NCI-H69 (cell line): ENCODE measurements at regions not wholly inside any gene's neighbourhood (a gene's known extent, or its start where the extent isn't known, plus 50 kb on each side); places are given as distances from the start of the nearest gene placed in this dataset.
"Not testable (repeated sequence)": the region's sequence is repeated elsewhere in the genome, so short reads cannot be mapped to it uniquely, and the experiment has no call there.

Source experiments
- DNase-seq: peaks from one replicate; lab custom pipeline; 2025; lab: John Stamatoyannopoulos, UW

DNA sequence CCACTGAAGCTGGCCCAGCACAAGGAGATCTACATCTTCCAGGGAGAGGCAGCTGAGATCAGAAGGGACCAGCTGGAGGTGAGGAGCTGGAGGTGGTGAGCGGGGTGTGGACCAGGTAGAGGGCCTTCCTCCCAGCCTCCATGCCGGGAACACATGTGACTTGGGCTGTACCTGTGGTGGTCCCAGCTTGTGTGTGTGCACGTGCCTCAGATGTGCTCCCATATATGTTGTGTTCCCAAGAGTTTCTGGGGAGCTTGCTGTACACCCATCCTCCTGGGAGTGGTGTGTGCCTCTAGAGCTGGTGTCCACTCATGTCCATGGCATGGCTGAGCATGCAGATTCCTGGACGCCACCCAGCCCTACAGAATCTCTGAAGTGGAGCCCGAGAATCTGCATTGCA is 183.7 kb upstream of the AKAP13 start:
- not testable (repeated sequence) for DNase-seq

- DNase-seq = not testable (repeated sequence)
Measured at GRCh38 chr15:85197582-85197981, 182.8 kb upstream of the AKAP13 start.

GRCh38 chr15:85198432-85198831 is 182.0 kb upstream of the AKAP13 start:
- not testable (repeated sequence) for DNase-seq

- not testable (repeated sequence) for DNase-seq
Measured at GRCh38 chr15:85200215-85200614, 180.2 kb upstream of the AKAP13 start.

- DNase-seq = not testable (repeated sequence)
Measured at GRCh38 chr15:85201118-85201793, 179.1 kb upstream of the AKAP13 start.

GRCh38 chr15:85204481-85204880 is 175.9 kb upstream of the AKAP13 start:
- not testable (repeated sequence) for DNase-seq

DNA sequence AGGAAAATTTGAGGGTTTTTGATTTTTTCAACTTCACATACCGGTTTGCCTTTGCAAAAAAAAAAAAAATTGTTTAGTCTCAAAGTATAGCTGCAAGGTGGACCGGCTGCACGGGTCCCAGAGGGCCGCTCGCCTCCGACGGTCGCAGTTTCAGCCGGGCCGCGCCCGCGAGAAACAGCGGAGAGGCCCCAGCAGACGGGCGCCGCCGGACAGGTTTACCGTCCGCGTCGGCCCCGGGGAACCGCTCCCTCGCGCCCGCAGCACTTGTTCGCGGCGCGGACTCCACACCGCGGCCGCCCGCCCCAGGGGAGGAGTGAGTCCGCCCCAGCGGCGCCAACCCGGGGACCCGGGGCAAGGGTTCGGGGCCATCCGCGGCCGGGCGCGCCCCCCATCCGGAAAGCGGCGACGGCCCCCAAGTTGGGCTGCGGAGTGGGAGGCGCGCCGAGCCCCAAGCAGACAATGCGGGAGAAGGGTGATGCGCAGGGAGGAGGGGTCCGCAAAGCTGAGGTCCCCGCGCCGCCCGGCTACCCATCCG is 146.5 kb upstream of the AKAP13 start:
- DNase-seq = not testable (repeated sequence)

DNA sequence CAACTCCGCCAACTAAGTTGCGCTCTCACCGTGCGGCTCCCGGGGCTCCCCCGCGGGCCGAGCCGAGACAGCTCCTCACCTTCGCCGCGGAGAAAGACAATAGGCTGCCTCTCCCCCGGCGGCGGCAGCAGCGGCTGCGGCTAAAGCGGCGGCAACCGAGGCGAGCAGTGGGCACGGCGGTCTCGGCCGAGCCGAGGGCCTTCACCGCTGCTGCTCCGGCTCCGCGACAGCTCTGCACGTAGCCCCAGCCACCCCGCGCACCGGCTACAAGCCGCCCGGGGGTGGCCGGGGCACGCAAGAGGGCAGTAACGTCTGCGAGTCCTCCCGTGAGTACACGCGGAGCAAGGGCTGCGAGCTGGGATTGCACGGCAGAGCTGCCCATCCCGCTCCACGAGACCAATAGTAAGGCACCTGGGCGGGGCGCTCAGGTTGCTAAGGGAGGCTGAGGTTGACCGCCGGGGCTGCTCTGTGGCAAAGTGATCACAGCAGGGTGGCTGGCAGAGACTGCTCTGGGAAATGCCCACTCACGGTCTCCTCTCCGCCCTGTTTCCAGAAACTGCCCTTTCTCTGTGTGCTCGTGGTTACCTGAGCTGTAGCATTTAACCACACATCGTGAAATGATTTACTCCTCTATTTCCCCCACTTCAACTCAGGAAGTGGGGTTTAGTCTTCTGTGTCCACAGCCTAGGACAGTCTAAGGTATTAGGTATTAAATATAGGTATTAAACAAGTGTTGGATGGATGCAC is 145.8 kb upstream of the AKAP13 start:
- DNase-seq = not testable (repeated sequence)

GRCh38 chr15:85244056-85244455 is 136.3 kb upstream of the AKAP13 start:
- not testable (repeated sequence) for DNase-seq

DNA sequence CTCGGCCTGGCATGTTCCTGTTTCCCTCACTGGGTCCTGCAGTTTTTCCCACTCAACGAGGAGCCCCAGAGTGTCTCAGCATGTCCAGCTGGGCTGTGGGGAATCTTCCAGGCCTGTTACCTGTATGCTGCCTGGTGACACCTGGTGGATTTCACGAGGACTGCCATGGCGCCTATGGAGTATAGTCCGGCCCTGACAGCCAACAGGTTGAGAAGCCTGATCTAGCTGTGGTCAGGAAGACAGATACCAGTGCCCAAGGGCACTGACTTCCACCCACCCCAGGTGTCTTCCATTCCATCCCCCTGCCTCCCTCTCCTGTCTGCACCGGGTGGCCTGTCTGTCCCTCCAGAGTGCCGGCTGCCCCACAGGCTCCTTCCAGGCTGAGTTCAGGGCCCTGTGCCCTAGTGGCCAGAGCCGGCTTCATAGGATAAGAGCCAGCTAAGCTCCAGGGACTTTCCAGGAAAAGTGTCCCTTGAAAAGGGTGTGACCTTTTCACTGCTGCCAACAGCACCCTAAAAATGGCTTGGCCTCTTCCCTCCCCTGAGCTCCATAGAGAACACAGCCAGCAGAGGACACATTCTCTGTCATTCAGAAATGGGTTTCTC is 129.4 kb upstream of the AKAP13 start:
- peak; percentile 26 for DNase-seq

GRCh38 chr15:85253196-85253915 is 127.0 kb upstream of the AKAP13 start:
- DNase-seq = not testable (repeated sequence)

GRCh38 chr15:85254961-85255360 is 125.4 kb upstream of the AKAP13 start:
- DNase-seq = not testable (repeated sequence)

DNA sequence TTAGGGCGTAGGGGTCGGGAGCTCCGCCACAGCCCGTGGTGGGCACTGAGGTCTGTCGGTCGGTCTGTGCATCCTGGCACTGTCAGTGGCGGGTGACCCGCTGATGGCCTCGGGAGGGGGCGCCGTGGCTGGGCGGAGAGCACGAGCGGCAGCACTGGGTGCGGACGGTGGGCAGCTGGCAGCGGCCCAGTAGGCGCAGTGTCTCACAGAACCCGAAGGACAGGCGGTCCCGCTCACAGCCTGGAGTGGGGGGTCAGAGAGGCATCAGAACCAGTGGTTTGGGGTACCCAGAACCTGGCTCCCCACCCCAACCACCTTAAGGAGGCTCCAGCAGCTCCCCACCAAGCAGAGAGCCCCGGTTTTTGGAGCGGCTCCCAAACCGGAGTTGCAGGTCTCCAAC is 124.9 kb upstream of the AKAP13 start:
- not testable (repeated sequence) for DNase-seq

DNA sequence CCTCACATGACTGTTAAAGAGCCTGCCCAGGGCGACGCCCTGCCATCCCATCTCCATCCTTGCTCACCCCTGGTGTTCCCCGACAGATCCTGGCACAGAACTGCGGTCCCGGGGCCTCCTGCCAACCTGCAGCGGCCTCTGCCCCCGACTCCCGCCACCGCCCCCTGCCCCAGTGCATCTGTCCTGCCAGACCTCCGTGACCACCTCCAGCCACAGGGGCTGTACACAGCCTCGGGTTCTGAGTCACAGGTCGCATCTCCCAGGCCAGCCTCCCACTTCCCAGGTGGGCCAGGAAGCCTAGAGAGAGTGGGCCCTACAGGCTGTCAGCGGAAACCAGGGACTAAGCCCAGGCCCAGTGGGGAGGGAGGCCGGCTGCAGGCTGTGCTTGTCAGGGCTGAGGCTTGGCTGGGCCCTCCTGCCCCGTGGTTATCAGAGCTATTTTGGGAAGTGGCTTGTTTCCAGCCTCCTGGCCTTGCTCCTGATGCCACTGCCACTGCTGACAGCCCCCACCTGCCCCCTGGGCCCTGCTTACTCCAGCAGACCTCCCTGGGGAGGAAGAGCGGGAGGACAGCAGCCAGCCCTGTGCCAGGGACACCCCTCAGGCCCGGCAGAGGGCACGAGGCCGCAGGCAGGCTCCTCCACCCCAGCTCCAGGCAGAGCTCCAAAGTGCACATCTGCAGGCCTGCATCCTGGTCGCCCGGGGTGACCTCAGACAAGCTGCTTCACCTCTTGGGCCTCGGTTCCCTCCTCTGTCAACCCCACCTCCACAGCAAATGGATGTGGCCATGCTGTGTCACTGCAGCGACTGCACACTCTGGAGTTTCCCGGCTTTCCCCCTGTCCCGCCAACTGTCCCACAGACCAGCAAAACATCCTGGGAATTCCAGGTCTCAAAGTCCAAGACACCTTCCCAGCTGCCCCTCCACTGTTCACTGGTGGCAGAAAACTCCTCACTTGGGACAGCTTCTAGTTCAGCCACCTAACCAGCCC is 124.1 kb upstream of the AKAP13 start:
- DNase-seq = not testable (repeated sequence)

GRCh38 chr15:85258062-85258445 is 122.3 kb upstream of the AKAP13 start:
- DNase-seq = not testable (repeated sequence)

GRCh38 chr15:85258559-85259209 is 121.7 kb upstream of the AKAP13 start:
- not testable (repeated sequence) for DNase-seq

DNA sequence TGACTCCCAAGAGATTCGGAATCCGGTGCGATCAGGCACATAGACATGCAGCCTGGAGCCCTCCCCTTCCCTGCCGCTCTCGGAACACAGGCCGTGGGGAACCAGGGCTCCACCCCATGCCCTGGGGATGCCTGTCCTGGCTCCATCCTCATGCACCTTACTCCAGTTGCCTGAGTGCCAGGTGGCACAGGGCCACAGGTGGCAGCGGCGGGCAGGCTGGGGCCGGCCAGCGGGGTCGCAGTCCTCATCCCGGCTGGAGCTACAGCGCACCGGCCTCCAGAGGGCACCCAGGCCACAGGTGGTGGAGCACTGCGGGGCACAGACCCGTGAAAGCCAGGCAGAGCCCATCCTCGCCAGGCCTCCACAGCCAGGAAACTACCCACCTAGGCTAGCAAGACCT is 119.9 kb upstream of the AKAP13 start:
- not testable (repeated sequence) for DNase-seq

DNA sequence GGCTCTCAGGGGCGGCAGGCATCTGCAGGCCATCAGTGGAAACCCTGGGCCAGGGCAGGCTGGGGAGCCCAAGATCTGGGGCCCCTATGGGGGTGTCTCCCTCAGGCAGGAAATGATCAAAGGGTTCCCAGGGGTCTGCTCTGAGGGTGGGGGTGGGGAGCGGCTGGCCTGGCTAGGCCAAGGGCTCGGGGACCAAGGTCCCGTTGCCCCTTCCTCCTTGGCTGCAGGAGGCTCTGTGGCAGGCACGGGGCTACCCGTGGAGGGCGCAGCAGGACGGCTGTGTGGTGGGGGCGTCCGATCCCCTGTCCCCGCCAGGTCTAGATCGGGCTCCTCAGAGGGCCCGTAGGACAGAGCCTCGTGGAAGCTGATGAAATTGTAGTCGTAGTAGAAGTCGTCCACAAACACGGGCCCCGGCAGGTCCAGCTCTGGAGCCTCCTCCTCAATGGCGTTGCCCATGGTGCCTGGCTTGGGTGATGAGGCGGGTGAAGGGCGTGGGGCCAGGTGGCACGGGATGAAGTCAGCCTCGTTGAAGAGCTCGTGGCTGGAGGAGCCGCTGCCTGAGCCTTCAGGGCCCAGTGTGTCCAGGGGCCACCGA is 117.8 kb upstream of the AKAP13 start:
- not testable (repeated sequence) for DNase-seq

DNA sequence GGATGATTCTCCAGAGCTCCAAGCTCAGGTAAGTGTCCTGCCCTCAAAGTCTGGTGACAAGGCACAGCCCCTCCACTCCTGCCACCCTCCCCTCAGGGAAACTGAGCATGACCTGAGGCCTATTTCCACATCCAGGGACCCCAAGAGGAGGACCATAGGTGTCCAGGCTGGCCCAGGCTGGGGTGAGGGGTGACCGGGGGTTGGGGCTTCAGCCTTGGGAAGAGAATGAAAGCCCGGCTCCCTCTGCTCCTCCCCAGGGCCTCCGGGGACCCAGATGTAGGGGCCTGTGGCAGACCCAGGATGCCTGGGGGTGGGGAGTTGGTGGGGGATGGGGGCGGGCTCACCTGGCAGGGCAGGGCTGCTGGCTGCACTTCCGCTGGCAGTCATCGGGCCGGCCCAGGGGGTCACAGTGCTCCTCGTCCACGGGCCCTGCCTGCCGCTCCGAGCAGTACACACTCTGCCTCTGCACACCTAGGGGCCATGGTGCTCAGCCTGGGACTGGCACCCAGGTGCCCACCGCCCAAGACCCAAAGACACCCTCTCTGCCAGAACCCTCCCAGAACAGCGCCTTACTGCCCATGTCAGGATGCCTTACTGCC is 116.5 kb upstream of the AKAP13 start:
- DNase-seq = not testable (repeated sequence)
